IMR-90 (cell line): ENCODE measurements at regions not wholly inside any gene's neighbourhood (a gene's known extent, or its start where the extent isn't known, plus 50 kb on each side); places are given as distances from the start of the nearest gene placed in this dataset.
A peak's percentile ranks its signal among the peaks of the same experiment; 100 is the strongest.

Experiments
- ATAC-seq: fragments of 200-7000 bp; cut with Tn5 transposase; 2 replicates; pipeline ENCODE4 v1.9.1; 2020; ENCODE audit warnings: low read depth, mild to moderate bottlenecking, moderate library complexity
- BruUV-seq: library from RNA; stranded (reverse); fragments of 400-500 nt; replicated peaks from 2 replicates; lab custom pipeline; 2021; lab: Mats Ljungman, UMichigan
- CTCF ChIA-PET: fragments of 300-600 bp; formaldehyde crosslinking; extraction: SDS; loops from one replicate; lab custom pipeline; 2021; ENCODE audit warnings: antibody characterized with exemption; lab: Yijun Ruan, JAX
- POLR2A ChIA-PET: fragments of 300-600 bp; sonication (Branson Sonifier 250); formaldehyde crosslinking; loops from one replicate; lab custom pipeline; 2022; ENCODE audit warnings: antibody characterized with exemption; ENCODE audit not compliant: unreplicated experiment; lab: Charles Lee
- DNase-seq: peaks from one replicate; pipeline ENCODE4 v3.0.0; 2013
- H2AFZ ChIP-seq: replicated peaks from 2 replicates; pipeline ENCODE3; 2013; ENCODE audit warnings: low read length, mild to moderate bottlenecking; ENCODE audit not compliant: poor library complexity
- H2AK5ac ChIP-seq: 2 replicates; pipeline ENCODE4 v1.6.1; 2013; ENCODE audit warnings: low read depth, low read length, inconsistent platforms
- H2AK9ac ChIP-seq: replicated peaks from 2 replicates; pipeline ENCODE3; 2013; ENCODE audit warnings: mild to moderate bottlenecking, low read depth, low read length, moderate library complexity; ENCODE audit not compliant: poor library complexity
- H2BK120ac ChIP-seq: 2 replicates; pipeline ENCODE4 v1.6.1; 2013; ENCODE audit warnings: low read depth, low read length, inconsistent platforms
- H2BK15ac ChIP-seq: 3 replicates; pipeline ENCODE4 v1.6.1; 2013; ENCODE audit warnings: low read depth, low read length, inconsistent platforms
- H2BK20ac ChIP-seq: 2 replicates; pipeline ENCODE4 v1.6.1; 2013; ENCODE audit warnings: low read depth, mild to moderate bottlenecking, inconsistent platforms, low read length, moderate library complexity
- H2BK5ac ChIP-seq: 2 replicates; pipeline ENCODE4 v1.6.1; 2013; ENCODE audit warnings: mild to moderate bottlenecking, low read depth, low read length, inconsistent platforms; ENCODE audit not compliant: poor library complexity, severe bottlenecking
- H3K14ac ChIP-seq: replicated peaks from 2 replicates; pipeline ENCODE4 v1.6.1; 2013; ENCODE audit warnings: low read depth, low read length, inconsistent platforms
- H3K18ac ChIP-seq: 2 replicates; pipeline ENCODE4 v1.6.1; 2013; ENCODE audit warnings: low read depth, low read length, control low read depth
- H3K23ac ChIP-seq: 2 replicates; pipeline ENCODE4 v1.6.1; 2013; ENCODE audit warnings: low read depth, low read length, inconsistent platforms
- H3K27ac ChIP-seq: 2 replicates; pipeline ENCODE4 v1.5.1; 2013; ENCODE audit warnings: mild to moderate bottlenecking, control low read depth, low read length; ENCODE audit not compliant: insufficient read depth
- H3K27me3 ChIP-seq: 2 replicates; pipeline ENCODE4 v1.6.1; 2013; ENCODE audit warnings: low read length; ENCODE audit not compliant: control insufficient read depth, insufficient read depth
- H3K36me3 ChIP-seq: 2 replicates; pipeline ENCODE4 v1.6.1; 2013; ENCODE audit warnings: low read length, mixed read lengths; ENCODE audit not compliant: control insufficient read depth, insufficient read depth
- H3K4ac ChIP-seq: 2 replicates; pipeline ENCODE4 v1.6.1; 2013; ENCODE audit warnings: low read depth, low read length, inconsistent platforms
- H3K4me1 ChIP-seq: 2 replicates; pipeline ENCODE4 v1.6.1; 2013; ENCODE audit warnings: low read length, mixed read lengths; ENCODE audit not compliant: control insufficient read depth, insufficient read depth
- H3K4me2 ChIP-seq: 2 replicates; pipeline ENCODE4 v1.6.1; 2013; ENCODE audit warnings: low read depth, mild to moderate bottlenecking, control low read depth, low read length, moderate library complexity
- H3K4me3 ChIP-seq: 2 replicates; pipeline ENCODE4 v1.5.1; 2013; ENCODE audit warnings: low read depth, mild to moderate bottlenecking, control low read depth, low read length, moderate library complexity; ENCODE audit not compliant: insufficient read depth
- H3K56ac ChIP-seq: 2 replicates; pipeline ENCODE4 v1.6.1; 2013; ENCODE audit warnings: low read length, inconsistent platforms; ENCODE audit not compliant: insufficient read depth; ENCODE audit errors: extremely low read depth
- H3K79me1 ChIP-seq, 2 experiments: 2 replicates each; pipeline ENCODE4 v1.6.1; 2013; ENCODE audit warnings: low read length in 2 of 2, inconsistent platforms in 1 of 2, low read depth in 1 of 2
- H3K9ac ChIP-seq: 2 replicates; pipeline ENCODE4 v1.6.1; 2013; ENCODE audit warnings: low read depth, low read length, control low read depth
- H3K9me1 ChIP-seq: 2 replicates; pipeline ENCODE4 v1.6.1; 2013; ENCODE audit warnings: low read length, inconsistent platforms; ENCODE audit not compliant: insufficient read depth
- H3K9me3 ChIP-seq: 2 replicates; pipeline ENCODE4 v1.6.1; 2013; ENCODE audit warnings: low read length; ENCODE audit not compliant: control insufficient read depth, insufficient read depth
- H4K20me1 ChIP-seq: 2 replicates; pipeline ENCODE4 v1.6.1; 2013; ENCODE audit warnings: low read length, inconsistent platforms; ENCODE audit not compliant: insufficient read depth
- H4K5ac ChIP-seq: 2 replicates; pipeline ENCODE4 v1.6.1; 2013; ENCODE audit warnings: mild to moderate bottlenecking, low read depth, low read length, control low read depth
- H4K8ac ChIP-seq, 2 experiments: 2 replicates each; pipeline ENCODE4 v1.6.1; 2013; ENCODE audit warnings: low read depth in 2 of 2, low read length in 2 of 2, control low read depth in 1 of 2, inconsistent platforms in 1 of 2
- H4K91ac ChIP-seq: 2 replicates; pipeline ENCODE4 v1.6.1; 2013; ENCODE audit warnings: low read depth, low read length, inconsistent platforms; ENCODE audit not compliant: insufficient read depth
- CEBPB ChIP-seq: IDR thresholded peaks from 2 replicates; pipeline ENCODE4 v1.6.1; 2012; ENCODE audit warnings: low read depth, low read length, improper control_type of control experiment
- CTCF ChIP-seq: conservative IDR thresholded peaks from 2 replicates; pipeline ENCODE4 v1.5.1; 2012; ENCODE audit warnings: mild to moderate bottlenecking, low read depth, low read length, improper control_type of control experiment
- FOS ChIP-seq: fragments of 150-350 bp; IDR thresholded peaks from 2 replicates; pipeline ENCODE4 v1.6.1; 2016; ENCODE audit warnings: low read depth, low read length
- MAFK ChIP-seq: IDR thresholded peaks from 2 replicates; pipeline ENCODE4 v1.6.1; 2012; ENCODE audit warnings: low read depth, low read length, improper control_type of control experiment
- NFE2L2 ChIP-seq: fragments of 150-350 bp; IDR thresholded peaks from 2 replicates; pipeline ENCODE4 v1.6.1; 2016; ENCODE audit warnings: low read depth, mild to moderate bottlenecking, low read length
- RAD21 ChIP-seq: IDR thresholded peaks from 2 replicates; pipeline ENCODE4 v1.6.1; 2012; ENCODE audit warnings: low read length, improper control_type of control experiment
- RCOR1 ChIP-seq: IDR thresholded peaks from 2 replicates; pipeline ENCODE4 v1.6.1; 2012; ENCODE audit warnings: mild to moderate bottlenecking, low read length, improper control_type of control experiment; ENCODE audit not compliant: insufficient replicate concordance
- USF2 ChIP-seq: fragments of 150-350 bp; IDR thresholded peaks from 2 replicates; pipeline ENCODE4 v1.6.1; 2017; ENCODE audit warnings: mild to moderate bottlenecking, antibody characterized with exemption, low read length, low read depth
- WGBS, 2 experiments: methylation state at CpG; one replicate each; pipeline versions ENCODE4 v1.1.5 to v1.1.7; 2013; ENCODE audit warnings: missing lambda C conversion rate in 2 of 2; ENCODE audit not compliant: insufficient read length in 1 of 2; ENCODE audit errors: extremely low coverage in 2 of 2; 5-methylcytosine and 5-hydroxymethylcytosine counted together
- dilution Hi-C: fragments of 300-500 bp; cut with HindIII; formaldehyde crosslinking; loops from one replicate; pipeline ENCODE4 v1.14.3; 2018; ENCODE audit warnings: low sequenced_read_pairs; ENCODE audit not compliant: unreplicated experiment
- in situ Hi-C: fragments of 300-500 bp; cut with MboI; formaldehyde crosslinking; loops from 3 replicates; pipeline ENCODE4 v1.14.3; 2019; ENCODE audit warnings: low sequenced_read_pairs, inconsistent platforms, mixed read lengths
- intact Hi-C: fragments of 100-400 bp; cut with micrococcal nuclease; formaldehyde crosslinking; loops from 2 replicates; pipeline ENCODE4 v1.10.0; 2022

DNA sequence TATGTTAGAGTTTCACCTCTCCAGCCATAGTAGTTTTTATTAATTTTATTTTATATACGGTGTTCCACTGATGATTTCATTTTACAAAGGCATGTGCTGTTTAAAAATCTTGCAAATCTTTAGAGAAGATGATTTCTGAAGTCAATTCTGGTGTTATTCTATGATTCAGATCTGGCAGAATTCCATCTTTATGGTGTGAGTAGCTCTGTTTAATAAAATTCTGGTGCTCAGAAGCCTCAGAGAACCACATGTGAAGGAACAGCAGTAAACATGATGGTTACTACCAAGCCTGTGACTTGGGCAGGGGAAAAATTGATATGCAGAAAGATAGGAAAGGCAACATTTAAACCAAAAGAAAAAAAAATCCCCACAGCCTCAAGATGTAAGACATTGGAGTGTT lies 299.7 kb downstream of the NPR3 start:
- WGBS, 2 experiments, result no CpG with 5 or more reads among the region's 1 CpG
- in situ Hi-C loops (no loop called here), intact Hi-C loops (no loop called here), dilution Hi-C loops (no loop called here)
- Histone ChIP-seq H3K14ac (no peak overlapping the region), H3K4me1 (peaks cover 2% of the 10 kb centered on the region; the same call in 1 of the 2 replicates), H3K4ac (no peak overlapping the region), H3K9ac (no peak overlapping the region), H3K27ac (no peak overlapping the region), H3K23ac (no peak overlapping the region), H4K8ac (no peak overlapping the region), H2AFZ (no peak overlapping the region), H3K27me3 (no peaks in the 10 kb centered on the region), H2AK9ac (no peak overlapping the region), H3K9me3 (peaks cover 8% of the 10 kb centered on the region), H3K56ac (no peak overlapping the region), H4K20me1 (no peaks in the 10 kb centered on the region), H2BK120ac (no peak overlapping the region), H3K18ac (peak overlapping the region; percentile 75), H3K36me3 (no peaks in the 10 kb centered on the region), H2BK15ac (no peak overlapping the region), H3K4me3 (no peak overlapping the region), H4K91ac (no peak overlapping the region), H3K4me2 (no peak overlapping the region), H2BK5ac (no peak overlapping the region), H2AK5ac (no peak overlapping the region), H4K5ac (0 out of 2 replicates have a peak overlapping the region, but pooled peaks have one; percentile 7), H3K79me1 (no peaks in the 10 kb centered on the region), H3K9me1 (0 out of 2 replicates have a peak, but pooled peaks cover 3% of the 10 kb centered on the region), H2BK20ac (no peak overlapping the region)
- ATAC-seq, result peak; percentile 37; the same call in 1 of the 2 replicates
- ChIA-PET CTCF (interaction anchor here (0.6 kb wide), 1 partner anchor 315 kb away, joined by 3 read pairs; no protein-coding TSS in a partner anchor), POLR2A (no interaction called here)
- TF ChIP-seq RCOR1 (no peak), MAFK (no peak), NFE2L2 (no peak), FOS (no peak), RAD21 (no peak), USF2 (no peak), CTCF (no peak), CEBPB (no peak)
- no TSS peak for BruUV-seq
- peak; percentile 74 for DNase-seq
